GM12874 (cell line): ENCODE measurements at regions not wholly inside any gene's neighbourhood (a gene's known extent, or its start where the extent isn't known, plus 50 kb on each side); places are given as distances from the start of the nearest gene placed in this dataset.

Experiments used
- TF ChIP-seq, protein P1 (sequence below): IDR thresholded peaks from 2 replicates; pipeline ENCODE4 v1.5.1; 2011; ENCODE audit warnings: low read depth, mild to moderate bottlenecking, control low read depth, low read length, moderate library complexity; ENCODE audit not compliant: insufficient read depth

DNA sequence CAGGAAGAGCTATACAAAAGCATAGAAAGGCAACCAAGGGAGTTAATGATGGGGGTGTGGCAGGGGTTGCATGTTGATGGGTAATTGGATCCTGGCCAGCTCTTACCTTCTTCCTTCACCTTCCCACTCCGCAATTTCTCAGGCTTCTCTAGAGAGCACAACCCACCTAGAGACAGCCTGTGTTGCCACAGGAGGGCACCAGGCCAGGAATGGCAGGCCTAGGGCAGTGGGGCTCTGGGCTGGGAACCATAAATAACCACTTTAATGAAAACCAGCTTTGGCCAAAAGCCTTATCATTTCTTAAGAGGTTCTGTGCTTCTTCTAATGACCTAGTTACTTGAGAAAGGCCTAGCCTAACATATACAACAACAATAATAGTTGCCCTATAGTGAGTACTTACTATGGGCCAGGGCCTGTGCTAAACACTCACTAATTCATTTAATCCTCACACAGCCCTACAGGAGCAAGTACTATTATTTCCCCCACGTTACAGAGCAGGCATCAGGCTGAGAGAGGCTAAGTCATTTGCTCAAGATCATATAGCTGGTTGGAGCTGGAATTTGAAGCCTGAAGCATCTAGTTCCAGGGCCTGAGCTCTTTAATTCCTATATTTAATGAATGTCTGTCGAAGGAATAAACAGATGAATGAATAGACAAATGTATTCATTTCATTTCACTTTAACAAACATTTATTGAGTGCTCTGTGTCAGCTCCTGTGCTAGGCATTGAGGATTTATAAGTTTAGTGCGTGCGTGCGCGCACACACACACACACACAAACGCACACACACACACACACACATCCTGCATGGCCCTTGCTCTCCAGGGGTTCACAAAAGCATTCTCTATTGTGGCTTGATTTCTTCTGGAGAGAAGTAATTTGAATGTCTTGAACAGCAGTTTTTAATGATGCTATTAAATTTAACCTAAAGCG is 66.8 kb downstream of the RTL9 start:
- TF ChIP-seq, protein P1, sequence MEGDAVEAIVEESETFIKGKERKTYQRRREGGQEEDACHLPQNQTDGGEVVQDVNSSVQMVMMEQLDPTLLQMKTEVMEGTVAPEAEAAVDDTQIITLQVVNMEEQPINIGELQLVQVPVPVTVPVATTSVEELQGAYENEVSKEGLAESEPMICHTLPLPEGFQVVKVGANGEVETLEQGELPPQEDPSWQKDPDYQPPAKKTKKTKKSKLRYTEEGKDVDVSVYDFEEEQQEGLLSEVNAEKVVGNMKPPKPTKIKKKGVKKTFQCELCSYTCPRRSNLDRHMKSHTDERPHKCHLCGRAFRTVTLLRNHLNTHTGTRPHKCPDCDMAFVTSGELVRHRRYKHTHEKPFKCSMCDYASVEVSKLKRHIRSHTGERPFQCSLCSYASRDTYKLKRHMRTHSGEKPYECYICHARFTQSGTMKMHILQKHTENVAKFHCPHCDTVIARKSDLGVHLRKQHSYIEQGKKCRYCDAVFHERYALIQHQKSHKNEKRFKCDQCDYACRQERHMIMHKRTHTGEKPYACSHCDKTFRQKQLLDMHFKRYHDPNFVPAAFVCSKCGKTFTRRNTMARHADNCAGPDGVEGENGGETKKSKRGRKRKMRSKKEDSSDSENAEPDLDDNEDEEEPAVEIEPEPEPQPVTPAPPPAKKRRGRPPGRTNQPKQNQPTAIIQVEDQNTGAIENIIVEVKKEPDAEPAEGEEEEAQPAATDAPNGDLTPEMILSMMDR, result no peak

DNA sequence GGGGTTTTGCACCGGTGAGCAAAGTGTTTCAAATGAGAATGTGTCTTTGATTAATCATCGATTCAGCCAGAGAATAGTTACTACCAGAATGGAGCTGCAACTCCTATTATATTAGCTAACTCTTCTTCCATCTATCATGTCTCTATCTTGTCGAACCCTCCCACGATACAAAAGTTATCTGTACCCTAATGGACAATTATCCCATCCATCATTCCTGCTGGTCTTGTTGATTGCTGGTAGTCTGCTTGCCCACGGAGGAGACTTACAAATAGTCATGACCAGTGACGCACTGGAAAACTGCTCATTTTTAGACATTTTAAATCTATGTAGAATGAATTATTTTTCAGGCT is 67.5 kb downstream of the RTL9 start:
- TF ChIP-seq, protein P1, result no peak

DNA sequence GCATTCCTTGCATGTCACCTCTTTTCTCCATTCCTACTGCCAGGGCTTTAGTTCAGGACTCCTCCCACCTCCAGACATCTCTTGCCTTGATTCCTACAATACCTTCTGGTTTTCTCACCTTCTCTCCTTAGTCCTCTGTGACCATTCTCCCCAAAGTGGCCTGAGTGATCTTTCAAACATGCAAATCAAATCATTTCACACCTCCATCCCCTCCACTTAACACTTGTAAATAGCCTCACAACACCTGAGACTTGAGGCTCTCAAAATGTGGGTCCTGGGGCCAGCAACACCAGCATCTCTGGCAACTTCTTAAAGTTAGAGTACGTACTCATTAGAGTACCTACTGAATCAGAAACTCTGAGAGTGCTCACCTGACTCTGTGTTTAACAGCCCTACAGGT is 68.4 kb downstream of the RTL9 start:
- TF ChIP-seq, protein P1, result no peak

DNA sequence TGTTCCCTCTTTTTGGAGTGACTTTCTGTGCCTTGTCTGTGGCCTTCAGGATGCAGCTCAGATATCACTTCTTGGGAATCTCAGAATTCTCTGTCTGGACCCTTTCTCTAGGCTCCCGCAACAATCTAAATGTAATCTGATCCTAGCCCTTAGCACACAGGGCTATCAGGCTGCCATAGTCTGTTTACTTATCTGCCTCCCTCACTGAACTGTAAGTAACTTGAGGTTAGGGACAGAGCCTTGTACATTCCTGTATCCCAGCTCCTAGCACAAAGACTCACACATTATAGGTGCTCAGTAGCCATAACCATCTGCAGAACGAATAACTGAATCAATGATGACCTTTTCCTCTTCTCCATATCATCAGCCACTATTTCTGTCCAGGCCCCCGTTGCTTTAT is 69.5 kb downstream of the RTL9 start:
- TF ChIP-seq, protein P1, result no peak

DNA sequence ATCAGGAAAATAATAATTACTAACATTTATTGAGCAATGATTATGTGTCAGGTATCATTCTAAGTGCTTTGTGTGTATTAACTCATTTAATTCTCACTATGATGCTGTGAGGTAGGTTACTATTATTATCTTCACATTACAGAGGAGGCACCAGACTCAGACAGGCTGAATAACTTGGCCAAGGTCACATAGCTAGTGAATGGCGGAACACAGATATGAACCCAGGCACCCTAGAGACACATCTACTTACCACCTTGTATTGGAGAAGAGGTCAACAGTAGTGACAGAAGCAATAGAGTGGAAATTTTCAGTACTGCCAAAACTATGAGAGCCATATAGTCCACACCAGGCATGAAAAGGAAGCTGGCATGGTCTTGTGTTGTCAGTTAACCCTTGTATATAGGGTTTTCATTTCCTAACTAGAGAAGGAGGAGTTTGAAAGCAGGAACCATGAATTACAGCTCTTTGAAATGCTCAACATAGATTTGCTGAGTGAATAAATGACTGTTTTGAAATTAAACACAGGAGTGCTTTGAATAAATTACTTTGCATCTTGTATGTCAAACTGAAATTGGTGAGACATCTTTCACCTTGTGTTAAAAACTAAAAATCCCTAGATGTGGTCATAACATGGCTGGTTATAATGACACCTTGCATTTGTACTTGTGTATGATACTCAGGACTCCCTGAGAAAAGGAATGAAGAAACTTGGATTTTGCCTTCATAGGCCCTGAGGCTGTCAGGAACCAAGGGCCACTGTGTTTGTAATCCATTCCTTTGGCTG is 71.8 kb downstream of the RTL9 start:
- TF ChIP-seq, protein P1, result no peak

DNA sequence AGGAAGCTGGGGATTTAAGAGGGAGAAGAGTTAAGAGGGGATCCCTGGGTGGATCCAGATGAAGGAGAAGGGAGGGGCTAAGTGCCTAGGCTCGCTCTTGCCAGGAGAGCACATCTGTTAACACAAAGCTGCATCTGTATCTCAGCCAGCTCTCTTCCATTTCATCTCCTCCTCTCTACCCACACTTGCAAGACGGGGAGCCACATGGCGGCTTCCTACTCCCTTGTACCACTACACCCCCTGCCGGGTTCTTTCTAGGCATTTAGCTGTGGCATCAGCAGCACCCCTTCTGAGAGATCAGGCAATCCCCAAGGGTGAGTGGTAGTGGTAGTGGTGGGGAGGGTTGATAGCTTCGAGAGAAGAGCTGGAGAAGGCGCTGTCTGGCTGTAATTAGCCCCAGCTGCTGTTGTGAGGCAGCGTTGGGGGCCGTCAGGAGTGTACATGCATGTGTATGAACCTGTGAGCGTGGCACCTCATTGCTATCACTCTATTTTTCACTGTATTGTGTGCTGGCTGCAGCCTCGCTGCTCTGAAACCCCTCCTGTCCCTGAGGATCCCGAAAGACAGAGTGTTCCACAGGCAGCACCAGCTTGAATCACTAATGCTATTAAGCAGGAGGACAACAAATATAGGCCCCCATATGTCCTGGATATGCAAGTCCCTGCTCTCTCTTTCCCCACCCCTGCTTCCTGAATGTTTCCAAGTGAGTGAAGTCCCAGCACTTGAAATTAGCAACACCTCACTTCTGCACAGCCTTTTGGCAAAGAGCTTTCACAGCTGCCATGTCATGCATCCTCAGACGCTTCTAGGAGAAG is 73.7 kb downstream of the RTL9 start:
- TF ChIP-seq, protein P1, result no peak

DNA sequence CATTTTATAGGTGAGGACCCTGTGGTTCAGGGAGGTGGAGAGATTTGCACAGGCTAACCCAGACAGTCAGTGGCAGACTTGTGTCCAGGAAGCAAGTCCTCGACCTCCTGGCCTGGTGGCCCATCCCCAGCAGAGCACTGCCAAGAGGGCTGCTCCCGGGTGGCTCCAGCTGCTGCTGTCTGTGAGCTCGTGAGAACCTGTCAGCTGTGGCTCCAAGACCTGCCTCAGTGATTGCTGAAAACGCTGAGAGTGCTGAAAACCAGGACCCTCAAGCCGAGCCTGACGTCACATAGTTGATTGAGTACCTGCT is 74.2 kb downstream of the RTL9 start:
- TF ChIP-seq, protein P1, result no peak
